HepG2 (cell line): ENCODE measurements at regions not wholly inside any gene's neighbourhood (a gene's known extent, or its start where the extent isn't known, plus 50 kb on each side); places are given as distances from the start of the nearest gene placed in this dataset.

Experiments
- ATF2 ChIP-seq: sonication (generic); formaldehyde crosslinking; IDR thresholded peaks from 2 replicates; pipeline ENCODE4 v1.4.0; 2020; ENCODE audit warnings: missing genetic modification reagents
- ATF5 ChIP-seq: sonication (generic); formaldehyde crosslinking; IDR thresholded peaks from 2 replicates; pipeline ENCODE4 v1.4.0; 2020; ENCODE audit warnings: mild to moderate bottlenecking, low read depth, missing genetic modification reagents
- FOXP1 ChIP-seq, 2 experiments: fragments of 450-650 bp in 1 of 2; IDR thresholded peaks; 2 replicates each; pipeline ENCODE4 v1.6.1; 2017 to 2018; ENCODE audit warnings: antibody characterized with exemption in 1 of 2
- SIN3B ChIP-seq: fragments of 150-350 bp; IDR thresholded peaks from 2 replicates; pipeline ENCODE4 v1.6.1; 2014; ENCODE audit warnings: low read length
- SKIL ChIP-seq: sonication (generic); formaldehyde crosslinking; IDR thresholded peaks from 2 replicates; pipeline ENCODE4 v1.8.0; 2022; ENCODE audit warnings: missing genetic modification reagents, mild to moderate bottlenecking, moderate library complexity, borderline replicate concordance
- SOX13 ChIP-seq, 3 experiments: fragments of 450-650 bp in 1 of 3; sonication (generic) in 1 of 3; formaldehyde crosslinking in 1 of 3; IDR thresholded peaks in 2 of 3; conservative IDR thresholded peaks in 1 of 3; 2 replicates each; pipeline versions ENCODE4 v1.5.0 to v1.6.1; 2016 to 2020; ENCODE audit warnings: antibody characterized with exemption in 1 of 3, mild to moderate bottlenecking in 1 of 3, missing compliant biosample characterization in 1 of 3, missing genetic modification reagents in 1 of 3, moderate library complexity in 1 of 3
- TIGD3 ChIP-seq: sonication (generic); formaldehyde crosslinking; IDR thresholded peaks from 2 replicates; pipeline ENCODE4 v1.5.1; 2020; ENCODE audit warnings: mild to moderate bottlenecking, missing genetic modification reagents, borderline replicate concordance
- ZMYM4 ChIP-seq: sonication (generic); formaldehyde crosslinking; IDR thresholded peaks from 2 replicates; pipeline ENCODE4 v1.8.1; 2023; ENCODE audit warnings: mild to moderate bottlenecking, missing genetic modification reagents
- ZNF646 ChIP-seq: sonication (generic); formaldehyde crosslinking; IDR thresholded peaks from 2 replicates; pipeline ENCODE4 v1.9.0; 2021; ENCODE audit warnings: mild to moderate bottlenecking, missing genetic modification reagents
- TF ChIP-seq, protein P1 (sequence below): sonication (generic); formaldehyde crosslinking; IDR thresholded peaks from 2 replicates; pipeline ENCODE4 v1.5.0; 2020; ENCODE audit warnings: missing genetic modification reagents, mild to moderate bottlenecking, borderline replicate concordance

DNA sequence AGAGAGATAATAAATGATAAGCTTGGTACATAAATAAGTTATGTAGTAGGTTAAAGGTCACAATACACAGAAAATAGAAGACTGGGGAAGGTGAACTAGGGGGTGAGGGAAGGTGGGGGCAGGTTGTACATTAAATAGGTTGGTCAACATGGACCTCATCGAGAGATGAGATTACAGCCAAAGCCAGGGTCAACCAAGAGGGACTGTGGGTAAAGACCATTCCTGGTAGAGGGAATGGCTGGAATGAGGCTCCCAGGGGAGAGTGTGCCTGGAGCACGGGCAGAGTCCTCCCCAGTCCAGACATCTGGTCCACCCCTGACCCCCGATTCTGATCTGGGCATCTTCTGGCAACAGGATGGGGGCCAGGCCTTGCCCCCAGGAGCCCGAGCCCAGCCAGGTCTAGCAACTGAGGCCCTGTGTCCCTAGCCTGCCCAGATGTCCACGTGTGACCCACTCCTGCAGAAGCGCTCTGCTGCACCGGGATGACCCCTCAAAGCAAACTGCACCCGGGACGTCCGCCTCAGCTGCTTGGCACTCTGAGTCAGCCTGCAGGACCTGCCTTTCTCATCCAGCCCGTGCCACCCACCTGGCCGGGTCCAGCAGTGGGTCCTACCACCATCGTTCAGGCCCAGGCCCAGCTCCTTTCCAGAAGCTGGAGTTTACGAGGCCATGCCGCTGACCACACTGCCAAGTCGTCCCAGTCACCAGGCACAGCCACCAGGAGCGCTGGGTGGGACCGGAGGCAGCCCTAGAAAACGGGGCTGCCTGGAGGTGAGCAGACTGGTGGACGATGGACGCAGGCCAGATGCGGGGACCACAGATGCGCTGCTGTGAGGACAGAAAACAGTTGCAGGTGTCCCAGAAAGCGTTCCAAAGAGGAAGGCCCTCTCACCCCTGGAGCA lies 56.2 kb upstream of the ID2 start (continued):
- TF ChIP-seq SOX13 (IDR thresholded peaks at IDR 0.05) (peak; percentile 80), SOX13 (CRISPR knock-in tag; conservative IDR thresholded peaks at IDR 0.05 in 1 of 2, IDR thresholded peaks at IDR 0.05 in 1 of 2) (peak in 1 of 2 experiments; percentile 86; a peak in 2 of 4 replicates), ZNF646 (CRISPR knock-in tag) (peak; percentile 81), SKIL (CRISPR knock-in tag) (peak; percentile 41), TIGD3 (CRISPR knock-in tag) (no peak; the same call in 1 of the 2 replicates), ATF5 (CRISPR knock-in tag) (no peak; the same call in 1 of the 2 replicates), SIN3B (no peak), ZMYM4 (CRISPR knock-in tag) (peak; percentile 80), FOXP1 (IDR thresholded peaks at IDR 0.05) (no peak), FOXP1 (CRISPR knock-in tag; IDR thresholded peaks at IDR 0.05) (peak; percentile 85), ATF2 (CRISPR knock-in tag) (peak; percentile 88; the same call in 1 of the 2 replicates)
- TF ChIP-seq, protein P1, sequence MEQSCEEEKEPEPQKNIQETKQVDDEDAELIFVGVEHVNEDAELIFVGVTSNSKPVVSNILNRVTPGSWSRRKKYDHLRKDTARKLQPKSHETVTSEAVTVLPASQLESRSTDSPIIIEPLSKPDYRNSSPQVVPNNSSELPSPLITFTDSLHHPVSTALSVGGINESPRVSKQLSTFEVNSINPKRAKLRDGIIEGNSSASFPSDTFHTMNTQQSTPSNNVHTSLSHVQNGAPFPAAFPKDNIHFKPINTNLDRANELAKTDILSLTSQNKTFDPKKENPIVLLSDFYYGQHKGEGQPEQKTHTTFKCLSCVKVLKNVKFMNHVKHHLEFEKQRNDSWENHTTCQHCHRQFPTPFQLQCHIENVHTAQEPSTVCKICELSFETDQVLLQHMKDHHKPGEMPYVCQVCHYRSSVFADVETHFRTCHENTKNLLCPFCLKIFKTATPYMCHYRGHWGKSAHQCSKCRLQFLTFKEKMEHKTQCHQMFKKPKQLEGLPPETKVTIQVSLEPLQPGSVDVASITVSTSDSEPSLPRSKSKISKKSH (CRISPR knock-in tag) = peak; percentile 94
